IPS-NIHi7 (cell line): ENCODE measurements at regions not wholly inside any gene's neighbourhood (a gene's known extent, or its start where the extent isn't known, plus 50 kb on each side); places are given as distances from the start of the nearest gene placed in this dataset.
"Not testable (repeated sequence)": the region's sequence is repeated elsewhere in the genome, so short reads cannot be mapped to it uniquely, and the experiment has no call there.

Source experiments
- DNase-seq: peaks from one replicate; pipeline ENCODE4 v3.0.0; 2012; ENCODE audit warnings: mixed read lengths; ENCODE audit errors: extremely low spot score

DNA sequence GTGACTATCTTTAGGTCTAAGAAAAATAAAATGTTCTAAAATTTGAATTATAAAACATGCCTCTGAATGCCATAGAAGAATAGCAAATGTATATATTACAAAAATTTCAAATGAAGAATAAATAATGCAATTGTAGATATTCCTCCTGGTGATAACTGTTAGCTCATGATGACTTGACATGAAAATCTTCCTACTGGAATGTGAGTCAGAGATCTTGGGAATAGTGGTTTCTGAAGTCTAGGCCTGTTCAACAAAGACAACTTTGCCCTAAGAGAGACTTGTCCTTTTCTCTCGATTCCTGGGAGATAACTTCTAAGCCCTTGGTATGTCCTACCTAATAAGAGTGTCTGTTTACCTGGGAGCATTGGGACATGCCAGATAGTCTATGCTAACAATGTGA is 746.3 kb upstream of the RIOK2 start:
- DNase-seq, result no peak

DNA sequence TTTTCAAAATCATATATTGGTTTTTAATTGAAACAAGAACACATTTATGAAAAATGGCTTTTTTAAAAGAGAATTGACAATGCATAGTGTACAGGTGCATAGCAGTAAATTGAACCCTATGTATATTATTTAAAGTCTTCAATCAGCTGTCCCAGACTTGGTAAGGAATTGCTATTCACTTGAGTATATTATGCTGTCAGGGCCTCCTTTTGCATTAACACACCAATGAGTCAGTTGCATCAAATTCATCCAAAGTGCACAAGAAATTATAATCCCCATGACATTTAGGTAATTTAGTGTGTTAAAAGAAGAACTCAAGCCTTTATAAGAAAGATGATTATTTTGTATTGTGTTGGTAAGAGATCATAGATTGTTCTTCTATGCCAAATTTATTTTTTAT is 748.8 kb upstream of the RIOK2 start:
- no peak for DNase-seq

DNA sequence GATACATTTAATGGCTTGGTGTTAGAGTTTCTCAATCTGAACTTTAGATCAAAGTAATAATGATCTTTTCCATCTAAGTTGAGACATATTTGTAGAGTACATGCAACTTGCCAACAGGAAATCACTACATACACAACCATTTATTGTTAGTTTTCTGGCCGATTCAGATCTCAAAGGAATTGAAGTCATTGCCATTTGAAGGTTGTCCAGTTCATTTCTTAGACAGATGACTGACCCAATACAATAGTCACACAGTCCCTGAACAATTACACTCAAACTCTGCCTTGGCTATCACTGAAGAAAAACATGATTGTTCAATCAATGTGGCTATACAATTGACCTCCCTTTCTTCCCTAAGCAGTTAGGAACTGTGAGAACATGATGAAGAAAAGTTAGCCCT is 753.2 kb upstream of the RIOK2 start:
- DNase-seq, result no peak

DNA sequence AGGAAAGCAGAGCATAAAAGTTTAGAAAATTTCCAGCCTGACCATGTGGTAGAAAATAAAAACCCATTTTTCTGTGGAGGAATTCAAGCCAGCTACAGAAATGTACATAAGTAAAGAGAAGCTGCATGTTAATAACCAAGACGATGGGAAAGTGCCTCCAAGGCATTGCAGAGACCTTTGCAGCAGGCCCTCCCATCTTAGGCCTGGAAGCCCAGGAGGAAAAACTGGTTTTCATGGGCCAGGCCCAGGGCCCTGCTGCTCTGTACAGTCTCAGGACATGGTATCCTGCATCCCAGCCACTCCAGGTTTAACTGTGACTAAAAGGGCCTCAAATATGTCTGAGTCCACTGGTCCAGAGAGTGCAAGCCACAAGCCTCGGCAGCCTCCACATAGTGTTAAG is 754.8 kb upstream of the RIOK2 start:
- no peak for DNase-seq

DNA sequence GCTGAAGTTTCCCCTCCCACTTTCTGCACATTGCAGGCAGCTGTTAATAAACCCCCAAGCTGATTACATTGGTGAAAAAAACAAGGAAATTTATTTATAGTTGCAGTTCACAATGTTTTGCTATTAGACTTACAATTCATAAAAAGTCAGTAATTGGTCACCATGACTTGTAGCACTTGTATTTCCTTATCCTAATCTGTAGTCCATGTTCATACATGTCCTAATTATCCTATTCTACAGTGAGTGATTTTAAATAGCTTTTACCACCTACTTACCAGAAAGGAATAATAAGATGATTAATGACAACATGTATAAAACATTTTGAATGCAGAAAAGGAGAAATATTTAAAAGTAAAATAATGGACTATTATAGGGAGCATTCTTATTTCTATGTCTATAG is 760.0 kb upstream of the RIOK2 start:
- no peak for DNase-seq

DNA sequence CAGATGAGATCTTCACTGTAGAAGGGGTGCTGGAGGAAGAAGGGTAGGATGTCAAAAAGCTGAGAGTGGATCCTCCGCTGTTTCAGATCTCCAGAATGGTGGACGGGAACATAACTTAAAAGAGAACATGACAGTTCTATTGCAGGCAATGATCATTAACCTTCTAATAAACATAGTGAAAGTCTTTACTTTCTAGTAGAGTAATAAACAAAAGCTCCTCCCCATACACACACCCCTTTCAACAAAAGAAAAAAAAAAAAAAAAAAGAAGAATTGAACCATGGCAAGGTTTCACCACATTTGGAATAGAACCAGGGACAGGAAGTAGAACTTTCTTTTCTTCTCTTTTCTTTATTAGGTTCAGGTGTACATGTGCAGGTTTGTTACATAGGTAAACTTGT is 768.1 kb upstream of the RIOK2 start:
- DNase-seq, result no peak

DNA sequence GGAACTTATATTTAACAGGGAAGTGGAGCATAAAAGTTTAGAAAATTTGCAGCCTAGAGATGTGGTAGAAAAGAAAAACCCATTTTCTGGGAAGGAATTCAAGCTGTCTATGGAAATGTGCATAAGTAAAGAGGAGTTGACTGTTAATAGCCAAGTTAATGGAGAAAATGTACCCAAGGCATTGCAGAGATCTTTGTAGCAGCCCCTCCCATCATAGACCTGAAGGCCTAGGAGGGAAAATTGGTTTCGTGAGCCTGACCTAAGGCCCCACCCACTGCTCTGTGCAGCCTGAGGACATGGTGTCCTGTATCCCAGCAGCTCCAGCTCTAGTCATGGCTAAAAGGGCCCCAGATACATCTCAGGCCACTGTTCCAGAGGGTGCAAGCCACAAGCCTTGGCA is 772.4 kb upstream of the RIOK2 start:
- no peak for DNase-seq

DNA sequence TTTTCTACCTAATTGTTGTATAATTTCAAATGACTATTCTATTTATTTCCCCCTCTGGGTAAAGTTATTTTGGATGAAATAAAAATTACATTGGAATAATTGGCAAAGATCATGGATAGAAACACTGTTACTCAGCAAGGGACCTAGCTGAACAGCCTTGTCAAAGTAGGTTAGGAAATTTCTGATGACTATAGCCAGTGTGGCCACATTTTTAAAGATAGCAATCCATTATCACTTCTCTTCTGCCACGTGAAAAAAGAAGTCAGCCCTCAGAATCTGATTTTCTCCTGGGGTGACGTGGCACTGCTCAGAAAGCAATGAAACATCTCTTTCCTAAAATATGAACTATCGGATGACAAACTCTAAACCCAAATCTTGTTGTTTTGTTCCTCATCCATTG is 784.2 kb upstream of the RIOK2 start:
- DNase-seq, result no peak

DNA sequence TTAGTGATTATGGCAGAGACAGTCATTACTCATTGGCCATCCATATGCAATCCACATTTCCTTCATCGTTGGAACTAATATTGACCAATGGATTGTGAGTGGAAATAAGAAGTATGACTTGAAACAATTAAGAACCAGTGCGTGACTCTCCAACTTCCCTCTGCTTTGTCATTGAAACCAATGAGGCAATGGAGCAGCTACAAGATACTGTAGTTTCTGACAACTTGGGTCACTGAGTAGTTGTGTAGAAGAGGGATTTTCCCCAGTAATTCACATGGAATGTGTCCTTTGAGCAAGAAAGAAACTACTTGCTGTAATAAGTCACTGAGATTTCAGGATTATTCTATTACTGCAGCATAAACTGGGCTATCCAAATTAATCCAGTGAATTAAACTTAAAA is 785.3 kb upstream of the RIOK2 start:
- no peak for DNase-seq

DNA sequence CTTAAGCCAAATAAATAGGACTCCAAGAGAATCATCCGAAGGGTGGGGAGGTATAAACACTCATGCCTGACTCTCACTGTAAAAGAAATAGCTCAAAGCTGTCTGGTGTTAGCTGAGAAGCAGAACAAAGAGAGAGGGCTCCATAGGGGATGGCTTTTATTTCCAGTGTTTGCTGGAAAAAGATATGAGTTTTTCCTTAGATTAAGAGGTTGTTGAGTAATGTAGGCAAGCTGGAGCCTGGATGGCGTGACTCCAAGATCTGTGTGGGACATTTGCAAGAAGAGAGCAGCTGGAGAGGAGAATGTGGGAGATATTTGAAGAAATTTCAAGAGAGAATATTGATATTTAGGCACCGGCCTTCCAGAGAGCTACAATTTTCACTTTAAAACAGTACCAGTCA is 793.7 kb upstream of the RGMB start:
- DNase-seq, result no peak

DNA sequence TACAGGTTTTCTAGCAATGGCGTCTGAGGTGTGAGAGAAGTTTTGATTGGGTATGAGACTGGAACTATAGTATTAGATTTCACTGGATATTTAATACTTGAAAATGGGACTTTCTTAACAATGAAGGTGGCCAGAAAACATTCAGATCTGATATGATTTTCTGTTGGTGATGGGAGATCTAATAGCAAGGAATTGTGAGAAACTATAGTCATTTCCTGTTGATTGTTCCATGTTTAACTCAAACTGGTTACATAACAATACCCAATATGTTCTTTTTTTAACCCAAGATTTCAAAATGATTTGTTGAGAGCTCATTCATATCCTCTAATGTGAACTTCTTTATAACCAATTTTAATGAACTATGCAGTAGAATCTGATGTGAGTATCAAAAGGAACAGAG is 793.2 kb upstream of the RGMB start:
- DNase-seq, result no peak

DNA sequence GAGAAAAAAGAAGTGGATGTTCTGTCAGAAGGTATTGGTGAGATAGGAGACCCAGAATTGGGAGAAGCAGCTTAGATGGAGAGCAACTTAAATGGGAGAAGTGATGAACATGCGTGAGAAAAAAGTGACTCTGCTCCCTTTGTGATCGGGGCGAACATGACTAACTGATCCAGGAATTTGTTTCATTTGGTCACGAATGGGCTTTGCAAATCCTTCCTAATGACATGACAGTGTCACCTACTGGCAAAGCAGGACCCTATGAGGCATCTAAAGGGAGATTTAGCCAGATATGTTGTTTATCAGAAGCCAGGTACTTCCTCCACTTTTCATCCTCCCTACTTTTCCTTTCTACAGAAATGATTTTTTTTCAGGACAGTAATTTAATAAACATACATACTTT is 787.4 kb upstream of the RGMB start:
- peak; percentile 48 for DNase-seq

DNA sequence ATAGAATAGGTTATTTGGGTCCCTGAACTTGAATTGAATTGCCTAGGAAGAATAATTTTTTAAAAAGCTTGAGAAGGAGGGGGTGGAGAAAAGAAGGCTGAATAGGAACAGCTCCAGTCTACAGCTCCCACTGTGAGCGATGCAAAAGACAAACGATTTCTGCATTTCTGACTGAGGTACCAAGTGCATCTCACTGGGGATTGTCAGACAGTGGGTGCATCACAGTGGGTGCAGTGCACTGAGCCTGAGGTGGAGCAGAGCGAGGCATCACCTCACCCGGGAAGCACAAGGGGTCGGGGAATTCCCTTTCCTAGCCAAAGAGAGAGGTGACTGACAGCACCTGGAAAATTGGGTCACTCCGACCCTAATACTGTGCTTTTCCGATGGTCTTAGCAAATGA is 782.2 kb upstream of the RGMB start:
- DNase-seq, result no peak

DNA sequence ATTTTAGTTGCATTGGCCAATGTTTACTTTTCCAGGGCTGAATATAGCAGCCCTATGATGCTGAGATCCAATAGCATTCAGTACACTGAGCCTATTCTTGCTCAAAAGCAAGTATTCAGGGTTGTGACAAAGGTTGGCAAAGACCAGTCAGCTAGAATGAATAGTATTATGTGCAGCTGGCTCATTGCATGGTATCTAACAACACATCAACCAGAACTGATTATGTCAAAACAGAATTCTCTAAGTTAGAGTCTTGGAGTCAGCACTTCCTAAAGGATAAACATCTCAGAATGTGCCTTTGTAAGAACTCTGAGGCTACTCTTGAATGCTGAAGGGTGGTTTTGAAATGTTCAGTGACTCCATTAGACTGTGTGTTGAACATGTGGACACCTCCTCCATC is 774.5 kb upstream of the RGMB start:
- no peak for DNase-seq

DNA sequence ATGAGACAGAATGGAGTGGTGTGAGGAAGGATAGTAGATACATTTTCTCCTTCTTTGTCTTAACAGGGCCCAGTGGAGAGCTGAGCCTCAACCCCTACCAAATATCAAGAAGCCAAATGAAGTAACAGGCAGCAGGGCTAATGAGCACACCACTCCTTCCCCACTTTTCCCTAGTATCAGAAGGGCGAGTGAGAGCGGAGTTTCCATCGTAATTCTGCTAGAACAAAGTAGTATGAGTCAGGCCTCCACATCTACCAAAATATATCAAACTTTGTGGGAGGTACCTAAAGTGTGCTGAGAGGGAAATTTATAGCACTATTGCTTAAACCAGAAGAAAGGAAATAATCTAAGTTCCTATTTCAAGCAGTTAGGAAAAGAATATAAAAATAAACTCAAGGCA is 769.0 kb upstream of the RGMB start:
- no peak for DNase-seq

DNA sequence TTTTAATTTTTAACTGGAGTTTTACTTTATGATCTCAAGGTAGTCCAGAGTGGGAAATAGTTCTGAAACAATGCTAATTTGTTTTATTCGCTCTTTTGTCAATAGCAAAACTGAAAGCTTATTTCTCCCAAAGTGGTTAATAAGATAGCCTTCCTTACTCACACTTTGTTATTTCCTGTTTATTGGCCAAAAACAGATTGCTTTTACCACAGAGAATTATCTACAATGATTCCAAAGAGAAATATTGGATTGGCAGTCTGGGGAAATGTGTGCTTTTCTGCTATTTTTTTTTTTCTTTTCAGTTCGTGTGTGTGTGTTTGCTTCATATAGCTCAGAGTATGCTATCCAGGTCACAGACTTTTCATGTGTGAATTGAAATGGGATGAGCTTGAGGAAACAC is 756.7 kb upstream of the RGMB start:
- no peak for DNase-seq

DNA sequence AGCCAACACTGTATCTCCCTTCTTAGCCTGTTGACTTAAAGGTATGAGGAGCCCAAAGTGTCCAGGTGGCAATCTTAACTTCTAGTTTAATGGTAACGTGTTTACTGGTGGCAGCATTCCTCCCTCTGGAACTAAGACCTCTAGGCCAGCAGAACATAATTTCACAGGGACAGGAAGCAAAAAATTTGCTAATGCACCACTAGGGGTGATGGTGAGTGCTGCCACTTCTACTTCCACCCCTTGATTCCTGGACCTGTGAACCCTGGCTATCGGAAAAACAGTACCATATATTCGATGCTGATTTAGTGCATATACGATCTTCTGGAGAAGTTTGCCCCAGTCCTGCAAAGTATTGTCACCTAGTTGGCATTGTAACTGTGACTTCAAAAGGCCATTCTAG is 743.2 kb upstream of the RGMB start:
- not testable (repeated sequence) for DNase-seq

DNA sequence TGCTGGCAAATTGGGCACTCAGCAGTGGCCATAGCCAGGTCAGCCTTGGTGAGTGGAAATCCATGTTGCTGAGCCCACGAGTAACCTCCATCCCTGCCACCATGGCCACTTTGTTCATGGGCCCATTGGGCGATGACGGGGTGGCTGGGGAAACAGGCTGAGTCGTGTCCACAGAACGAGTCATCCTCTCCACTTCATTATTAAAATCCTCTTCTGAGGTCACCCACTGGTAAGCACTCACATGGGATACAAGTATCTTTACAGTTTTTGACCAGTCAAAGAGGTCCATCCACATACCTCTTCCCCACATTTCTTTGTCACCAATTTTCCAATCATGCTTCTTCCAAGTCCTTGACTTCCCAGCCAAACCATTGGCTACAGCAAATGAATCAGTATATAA is 742.4 kb upstream of the RGMB start:
- not testable (repeated sequence) for DNase-seq

DNA sequence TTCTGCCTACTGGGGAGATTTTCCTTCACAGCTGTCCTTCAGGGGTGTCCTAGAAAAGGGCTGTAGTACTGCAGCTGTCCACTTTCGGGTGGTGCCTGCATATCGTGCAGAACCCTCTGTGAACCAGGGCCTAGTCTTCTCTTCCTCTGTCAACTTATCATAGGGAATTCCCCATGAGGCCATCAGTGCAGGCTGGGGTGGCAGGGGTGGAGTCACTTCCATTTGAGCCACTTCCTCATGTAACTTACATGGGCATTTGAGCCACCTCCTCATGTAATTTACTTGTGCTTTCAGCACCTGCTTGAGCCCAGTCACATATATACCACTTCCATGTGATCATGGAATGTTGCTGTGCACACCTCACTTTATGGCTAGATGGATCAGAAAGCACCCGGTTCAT is 742.0 kb upstream of the RGMB start:
- no peak for DNase-seq

DNA sequence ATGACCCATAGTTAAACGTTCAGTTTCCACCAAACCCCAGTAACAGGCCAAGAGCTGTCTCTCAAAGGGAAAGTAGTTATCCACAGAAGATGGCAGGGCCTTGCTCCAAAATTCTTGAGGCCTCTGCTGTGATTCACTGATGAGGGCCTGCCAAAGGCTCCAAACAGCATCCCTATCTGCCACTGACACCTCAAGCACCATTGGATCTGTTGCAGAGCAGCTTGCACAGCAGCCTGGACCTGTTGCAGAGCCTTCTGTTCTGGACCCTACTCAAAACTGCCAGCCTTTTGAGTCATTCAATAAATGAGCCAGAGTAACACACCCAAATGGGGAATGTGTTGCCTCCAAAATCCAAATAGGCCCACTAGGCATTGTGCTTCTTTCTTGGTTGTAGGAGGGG is 741.5 kb upstream of the RGMB start:
- no peak for DNase-seq

DNA sequence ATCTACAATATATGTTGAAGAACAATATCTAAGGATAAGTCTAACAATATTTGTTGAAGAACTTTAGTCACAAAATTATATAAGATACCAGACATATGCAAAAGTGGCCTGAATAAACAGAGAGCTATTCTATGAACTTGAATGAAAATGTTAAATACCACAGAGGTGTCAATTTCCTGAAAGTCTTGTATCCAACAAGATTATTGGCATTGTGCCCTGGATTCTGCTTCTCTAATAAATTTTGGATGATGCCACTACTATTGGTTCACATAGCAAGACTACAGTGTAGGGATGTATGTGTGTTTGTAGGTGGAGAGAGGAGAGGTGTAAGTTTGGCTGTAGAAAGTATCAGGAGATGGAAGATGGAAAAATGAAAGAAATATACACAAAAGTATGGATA is 731.8 kb upstream of the RGMB start:
- no peak for DNase-seq

DNA sequence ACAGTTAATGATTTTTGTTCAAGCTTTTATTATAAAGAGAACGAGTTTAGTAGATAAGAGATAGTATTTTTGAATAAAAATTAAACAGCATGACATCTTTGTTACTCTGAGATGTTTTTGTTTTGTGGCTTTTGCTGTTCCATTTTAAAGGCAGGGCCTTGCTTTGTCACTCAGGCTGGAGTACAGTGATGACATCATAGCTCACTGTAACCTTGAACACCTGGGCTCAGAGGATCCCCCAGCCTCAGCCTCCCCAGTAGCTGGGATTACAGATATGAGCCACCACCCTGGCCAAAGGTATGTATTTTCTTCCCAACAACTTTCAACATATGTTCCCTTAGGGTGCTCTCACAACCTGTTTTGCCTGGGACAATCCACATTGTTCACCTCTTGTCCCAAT is 730.9 kb upstream of the RGMB start:
- DNase-seq, result no peak

DNA sequence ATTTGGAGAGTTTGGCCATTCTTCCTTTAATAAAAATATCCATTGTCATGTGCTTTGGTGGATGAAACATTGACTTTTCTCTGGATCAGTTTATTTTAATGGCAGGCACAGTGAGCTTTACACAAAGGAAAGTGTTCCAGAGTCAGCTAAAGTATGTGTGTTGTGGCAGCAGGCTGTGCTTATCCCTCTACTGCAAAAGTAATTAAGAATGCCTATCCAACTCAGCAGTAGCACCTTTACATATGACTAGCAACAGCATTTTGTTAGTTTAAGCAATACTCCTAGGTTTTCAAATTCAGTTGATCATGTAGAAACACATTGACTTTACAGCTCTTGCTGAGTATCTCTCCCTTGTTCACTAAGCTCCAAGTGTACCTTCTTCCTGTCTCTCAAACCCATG is 730.5 kb upstream of the RGMB start:
- DNase-seq, result peak; percentile 14

DNA sequence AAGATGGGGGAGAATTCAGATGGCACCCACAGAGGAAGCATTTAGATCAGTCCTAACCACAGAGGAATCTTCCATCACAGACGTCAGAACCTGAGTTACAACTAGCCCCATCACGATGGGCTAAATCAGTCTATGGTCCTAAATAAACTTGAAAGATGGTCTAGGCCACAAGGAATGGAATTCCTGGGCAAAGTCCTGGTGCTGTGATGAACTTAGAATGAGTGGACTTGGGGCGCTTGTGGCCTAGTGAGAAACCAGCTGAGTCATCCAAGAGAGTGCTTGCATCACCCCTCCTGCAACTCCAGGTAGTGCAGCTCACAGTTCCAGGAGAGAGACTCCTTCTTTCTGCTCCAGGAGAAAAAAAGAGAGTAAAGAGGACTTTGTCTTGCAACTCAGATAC is 722.9 kb upstream of the RGMB start:
- DNase-seq, result no peak

DNA sequence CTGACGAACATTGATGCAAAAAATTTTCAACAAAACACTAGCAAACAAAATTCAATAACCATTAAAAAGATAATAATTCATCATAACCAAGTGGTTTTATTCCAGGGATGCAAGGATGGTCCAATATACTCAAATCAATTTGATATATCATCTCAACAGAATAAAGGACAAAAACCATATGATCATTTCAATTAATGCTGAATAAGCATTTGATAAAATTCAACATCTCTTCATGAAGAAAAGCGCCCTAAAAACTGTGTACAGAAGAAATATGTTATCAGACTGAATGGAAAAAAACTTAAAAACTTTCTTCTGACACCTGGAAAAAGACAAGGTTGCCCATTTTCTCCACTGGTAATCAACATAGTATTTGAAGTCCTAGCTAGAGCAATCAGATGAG is 720.3 kb upstream of the RGMB start:
- no peak for DNase-seq
